Kidney (tissue), 13 donors: ENCODE measurements at regions not wholly inside any gene's neighbourhood (a gene's known extent, or its start where the extent isn't known, plus 50 kb on each side); places are given as distances from the start of the nearest gene placed in this dataset.

ENCODE experiments used
- DNase-seq, 5 donors: peaks; one replicate each; pipeline ENCODE4 v3.0.0-alpha.2; 2013 to 2020
- FAIRE-seq: peaks from 2 replicates; lab custom pipeline; 2012; peaks lifted over from hg19 to GRCh38; lab: Jason Lieb, UNC
- H3K27ac ChIP-seq, 2 donors: one replicate each; pipeline ENCODE4 v1.7.0; 2013; ENCODE audit warnings: low read depth in 2 of 2, low read length in 2 of 2, inconsistent platforms in 1 of 2
- H3K27me3 ChIP-seq: one replicate; pipeline ENCODE4 v1.7.1; 2013; ENCODE audit warnings: low read length, inconsistent platforms; ENCODE audit not compliant: control insufficient read depth, insufficient read depth
- H3K36me3 ChIP-seq, 3 donors: one replicate each; pipeline versions ENCODE4 v1.7.0 to v1.7.1; 2013; ENCODE audit warnings: low read length in 3 of 3, control low read depth in 1 of 3, inconsistent platforms in 1 of 3; ENCODE audit not compliant: insufficient read depth in 3 of 3, control insufficient read depth in 2 of 3
- H3K4me1 ChIP-seq, 3 donors: one replicate each; pipeline versions ENCODE4 v1.7.0 to v1.7.1; 2013; ENCODE audit warnings: low read length in 3 of 3, inconsistent platforms in 1 of 3, low read depth in 1 of 3; ENCODE audit not compliant: control insufficient read depth in 2 of 3, insufficient read depth in 2 of 3
- H3K4me3 ChIP-seq, 3 donors: one replicate each; pipeline versions ENCODE4 v1.7.0 to v1.8.1; 2013; ENCODE audit warnings: low read length in 3 of 3, control low read depth in 1 of 3, inconsistent platforms in 1 of 3
- H3K9ac ChIP-seq, 3 donors: one replicate each; pipeline versions ENCODE4 v1.7.0 to v1.7.1; 2013; ENCODE audit warnings: low read length in 3 of 3, control low read depth in 1 of 3, inconsistent platforms in 1 of 3
- H3K9me3 ChIP-seq, 3 donors: one replicate each; pipeline versions ENCODE4 v1.7.0 to v1.7.1; 2013; ENCODE audit warnings: low read length in 3 of 3, control low read depth in 1 of 3, inconsistent platforms in 1 of 3; ENCODE audit not compliant: control insufficient read depth in 2 of 3, insufficient read depth in 1 of 3
- intact Hi-C: fragments of 100-400 bp; cut with DNase I; formaldehyde crosslinking; loops from one replicate; pipeline ENCODE4 v1.11.1; 2022
- TF ChIP-seq, protein P1 (sequence below): IDR thresholded peaks from 3 replicates; pipeline ENCODE4 v1.5.1; 2012; ENCODE audit warnings: mild to moderate bottlenecking, moderate library complexity, borderline replicate concordance; ENCODE audit not compliant: insufficient read depth; ENCODE audit errors: extremely low read depth
- donor health status: control.
- donor health status: control.
- donor health status: control.
- donor health status: control.
- donor health status: control.
- donor health status: DM: yes; HTN: yes; CAD: no.
- donor health status: Normal renal cell carcinoma (clear cell type).

DNA sequence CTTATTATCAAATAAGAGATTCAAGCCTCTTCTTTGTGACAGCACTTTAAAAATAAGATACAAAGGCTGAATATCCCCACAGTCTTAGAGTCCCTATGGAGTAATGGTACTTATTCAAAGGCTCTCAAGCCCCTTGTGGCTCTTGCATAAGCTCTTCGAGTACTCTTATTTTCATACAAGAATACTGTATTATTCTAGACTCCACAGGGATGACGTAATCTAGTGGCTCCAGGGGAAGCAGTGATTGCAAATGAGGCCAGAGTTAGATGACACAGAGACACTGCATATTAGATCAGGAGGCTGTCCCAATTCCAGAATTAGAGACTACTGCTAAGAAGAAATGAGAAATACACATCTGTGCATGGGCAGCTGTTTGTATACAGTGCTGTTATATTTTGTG is 1195.9 kb upstream of the MAP3K7 start:
- Histone ChIP-seq H3K4me3 (no peak overlapping the region), H3K36me3 (no peaks in the 10 kb centered on the region), H3K27ac (no peak overlapping the region), H3K4me1 (no peaks in the 10 kb centered on the region), H3K9me3 (no peaks in the 10 kb centered on the region), H3K27me3 (no peaks in the 10 kb centered on the region), H3K9ac (no peak overlapping the region)
- TF ChIP-seq, protein P1, sequence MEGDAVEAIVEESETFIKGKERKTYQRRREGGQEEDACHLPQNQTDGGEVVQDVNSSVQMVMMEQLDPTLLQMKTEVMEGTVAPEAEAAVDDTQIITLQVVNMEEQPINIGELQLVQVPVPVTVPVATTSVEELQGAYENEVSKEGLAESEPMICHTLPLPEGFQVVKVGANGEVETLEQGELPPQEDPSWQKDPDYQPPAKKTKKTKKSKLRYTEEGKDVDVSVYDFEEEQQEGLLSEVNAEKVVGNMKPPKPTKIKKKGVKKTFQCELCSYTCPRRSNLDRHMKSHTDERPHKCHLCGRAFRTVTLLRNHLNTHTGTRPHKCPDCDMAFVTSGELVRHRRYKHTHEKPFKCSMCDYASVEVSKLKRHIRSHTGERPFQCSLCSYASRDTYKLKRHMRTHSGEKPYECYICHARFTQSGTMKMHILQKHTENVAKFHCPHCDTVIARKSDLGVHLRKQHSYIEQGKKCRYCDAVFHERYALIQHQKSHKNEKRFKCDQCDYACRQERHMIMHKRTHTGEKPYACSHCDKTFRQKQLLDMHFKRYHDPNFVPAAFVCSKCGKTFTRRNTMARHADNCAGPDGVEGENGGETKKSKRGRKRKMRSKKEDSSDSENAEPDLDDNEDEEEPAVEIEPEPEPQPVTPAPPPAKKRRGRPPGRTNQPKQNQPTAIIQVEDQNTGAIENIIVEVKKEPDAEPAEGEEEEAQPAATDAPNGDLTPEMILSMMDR, result no peak
- intact Hi-C loops, result no loop called here
- no peak for FAIRE-seq
- DNase-seq, result no peak

DNA sequence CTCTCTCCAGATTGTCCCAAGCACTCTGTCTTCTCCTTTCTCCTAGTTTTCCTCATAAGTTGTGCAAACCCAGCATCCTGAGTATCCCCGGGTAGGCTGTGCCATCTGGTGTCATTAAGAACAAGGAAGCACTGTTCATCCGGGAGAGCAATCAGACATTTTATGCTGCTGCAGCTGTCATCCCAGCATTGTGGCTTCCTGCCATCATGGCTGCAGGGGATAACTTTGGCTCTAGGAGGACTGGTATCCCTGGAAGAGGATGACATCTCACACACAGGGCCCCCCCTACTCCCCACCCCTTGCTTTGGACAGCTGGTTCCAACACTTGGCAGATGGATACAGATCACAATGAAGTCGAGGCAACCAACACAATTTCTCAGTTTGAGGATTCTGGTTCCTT is 1195.1 kb upstream of the MAP3K7 start:
- intact Hi-C loops, result no loop called here
- Histone ChIP-seq H3K4me1 (no peaks in the 10 kb centered on the region), H3K9ac (no peak overlapping the region), H3K9me3 (no peaks in the 10 kb centered on the region), H3K36me3 (no peaks in the 10 kb centered on the region), H3K27ac (no peak overlapping the region), H3K27me3 (no peaks in the 10 kb centered on the region), H3K4me3 (no peak overlapping the region)
- DNase-seq (no peak), FAIRE-seq (no peak)
- TF ChIP-seq, protein P1, result no peak

DNA sequence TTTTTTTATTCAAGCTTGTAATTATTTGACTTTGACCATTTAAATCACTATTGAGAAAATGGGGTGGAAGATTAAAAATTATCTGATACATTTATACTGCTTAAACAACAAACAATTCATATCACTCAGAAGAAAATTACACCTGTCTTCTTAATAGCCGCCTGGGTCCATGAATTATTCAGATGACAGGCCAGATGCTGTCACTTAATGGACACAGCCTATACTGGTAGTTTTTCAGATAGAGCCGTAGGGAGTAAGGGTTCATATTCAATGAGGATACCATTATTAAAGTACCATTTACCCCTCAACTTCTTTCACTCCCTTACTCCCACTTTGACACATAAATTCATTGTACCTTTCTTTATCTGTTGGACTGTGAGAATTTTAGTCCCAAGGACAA is 1193.4 kb upstream of the MAP3K7 start:
- no peak for FAIRE-seq
- no peaks in the 10 kb centered on the region for H3K4me1 ChIP-seq
- intact Hi-C loops, result no loop called here
- no peak overlapping the region for H3K4me3 ChIP-seq
- no peak overlapping the region for H3K27ac ChIP-seq
- no peak overlapping the region for H3K9ac ChIP-seq
- no peaks in the 10 kb centered on the region for H3K36me3 ChIP-seq
- TF ChIP-seq, protein P1, result no peak
- no peak for DNase-seq
- H3K27me3 ChIP-seq, result no peaks in the 10 kb centered on the region
- H3K9me3 ChIP-seq, result peaks cover 0 to 4% (median 0%) of the 10 kb centered on the region in 3 donors

DNA sequence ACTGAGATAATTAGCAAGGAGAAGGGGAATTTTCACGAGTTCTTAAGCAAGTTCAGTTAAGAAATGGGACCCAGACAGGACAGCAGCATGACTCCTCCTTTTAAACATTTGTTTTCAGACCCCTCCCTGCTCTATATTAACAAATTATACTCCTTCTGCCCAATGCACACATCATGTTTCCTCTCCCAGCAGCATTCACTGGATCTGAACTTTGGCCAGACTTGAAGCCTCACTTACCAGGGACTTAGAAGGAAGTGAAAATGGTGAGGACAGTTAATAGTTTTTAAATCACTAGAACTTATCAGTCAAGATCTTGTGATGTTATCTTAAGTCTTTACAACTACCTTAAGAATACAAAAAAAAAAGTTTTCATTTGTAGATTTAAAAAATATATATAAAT is 1174.7 kb upstream of the MAP3K7 start:
- peak in 2 of 5 donors; percentile 2 to 3 for DNase-seq
- no peaks in the 10 kb centered on the region for H3K9me3 ChIP-seq
- H3K27me3 ChIP-seq, result no peaks in the 10 kb centered on the region
- FAIRE-seq, result no peak
- no peak overlapping the region for H3K4me3 ChIP-seq
- no peak overlapping the region for H3K27ac ChIP-seq
- intact Hi-C loops, result no loop called here
- no peaks in the 10 kb centered on the region for H3K36me3 ChIP-seq
- no peaks in the 10 kb centered on the region for H3K4me1 ChIP-seq
- TF ChIP-seq, protein P1, result no peak
- H3K9ac ChIP-seq, result no peak overlapping the region
